Mesenchymal stem cell (in vitro differentiated cells and primary cell): ENCODE measurements at regions not wholly inside any gene's neighbourhood (a gene's known extent, or its start where the extent isn't known, plus 50 kb on each side); places are given as distances from the start of the nearest gene placed in this dataset.

ENCODE experiments used
- DNase-seq: peaks from one replicate; pipeline ENCODE4 v3.0.0-alpha.2; 2013
- H2AFZ ChIP-seq: one replicate; pipeline ENCODE4 v1.6.1; 2013; ENCODE audit warnings: low read depth, mild to moderate bottlenecking, control low read depth, inconsistent platforms, low read length, moderate library complexity
- H2AK5ac ChIP-seq: 2 replicates; pipeline ENCODE4 v1.6.1; 2013; ENCODE audit warnings: low read length, moderate library complexity, mild to moderate bottlenecking, inconsistent platforms; ENCODE audit not compliant: severe bottlenecking
- H2BK120ac ChIP-seq: one replicate; pipeline ENCODE4 v1.6.1; 2013; ENCODE audit warnings: low read depth, mild to moderate bottlenecking, inconsistent platforms, low read length, moderate library complexity
- H2BK12ac ChIP-seq, 2 experiments: one replicate each; pipeline ENCODE4 v1.6.1; 2013; ENCODE audit warnings: inconsistent platforms in 2 of 2, low read length in 2 of 2, mild to moderate bottlenecking in 2 of 2, moderate library complexity in 2 of 2, control low read depth in 1 of 2
- H2BK15ac ChIP-seq: one replicate; pipeline ENCODE4 v1.6.1; 2013; ENCODE audit warnings: mild to moderate bottlenecking, low read depth, inconsistent platforms; ENCODE audit not compliant: poor library complexity, severe bottlenecking
- H2BK5ac ChIP-seq: 2 replicates; pipeline ENCODE4 v1.6.1; 2013; ENCODE audit warnings: low read depth, mild to moderate bottlenecking, low read length, control low read depth, inconsistent platforms; ENCODE audit not compliant: poor library complexity, severe bottlenecking
- H3K14ac ChIP-seq, 2 experiments: one replicate each; pipeline ENCODE4 v1.6.1; 2013; ENCODE audit warnings: inconsistent platforms in 2 of 2, low read length in 2 of 2, control low read depth in 1 of 2, mild to moderate bottlenecking in 1 of 2, moderate library complexity in 1 of 2
- H3K18ac ChIP-seq, 2 experiments: one replicate each; pipeline ENCODE4 v1.6.1; 2013; ENCODE audit warnings: inconsistent platforms in 2 of 2, low read length in 2 of 2, control low read depth in 1 of 2, low read depth in 1 of 2, mild to moderate bottlenecking in 1 of 2
- H3K23ac ChIP-seq, 2 experiments: one replicate each; pipeline ENCODE4 v1.6.1; 2013; ENCODE audit warnings: inconsistent platforms in 2 of 2, low read length in 2 of 2, mild to moderate bottlenecking in 2 of 2, moderate library complexity in 2 of 2, control low read depth in 1 of 2
- H3K27ac ChIP-seq: 2 replicates; pipeline ENCODE4 v1.5.1; 2013; ENCODE audit warnings: mild to moderate bottlenecking, moderate library complexity, low read length, control low read depth, inconsistent platforms; ENCODE audit not compliant: poor library complexity, severe bottlenecking
- H3K27me3 ChIP-seq, 2 experiments: 2 replicates each; pipeline versions ENCODE4 v1.6.1 to v1.7.0; 2013; ENCODE audit warnings: low read length in 2 of 2, mild to moderate bottlenecking in 2 of 2, moderate library complexity in 2 of 2, control low read depth in 1 of 2, inconsistent platforms in 1 of 2; ENCODE audit not compliant: control insufficient read depth in 1 of 2, insufficient read depth in 1 of 2
- H3K36me3 ChIP-seq, 2 experiments: 2 replicates each; pipeline versions ENCODE4 v1.6.1 to v1.7.0; 2013; ENCODE audit warnings: low read length in 2 of 2, control low read depth in 1 of 2, inconsistent platforms in 1 of 2, low read depth in 1 of 2, mild to moderate bottlenecking in 1 of 2; ENCODE audit not compliant: insufficient read depth in 2 of 2, control insufficient read depth in 1 of 2
- H3K4ac ChIP-seq, 2 experiments: one replicate each; pipeline ENCODE4 v1.6.1; 2013; ENCODE audit warnings: inconsistent platforms in 2 of 2, low read length in 2 of 2, mild to moderate bottlenecking in 2 of 2, moderate library complexity in 2 of 2, control low read depth in 1 of 2, low read depth in 1 of 2
- H3K4me1 ChIP-seq: 2 replicates; pipeline ENCODE4 v1.6.1; 2013; ENCODE audit warnings: low read depth, low read length, control low read depth; ENCODE audit not compliant: control insufficient read depth, insufficient read depth
- H3K4me2 ChIP-seq: 2 replicates; pipeline ENCODE4 v1.6.1; 2013; ENCODE audit warnings: low read length, mild to moderate bottlenecking, inconsistent platforms; ENCODE audit not compliant: poor library complexity, severe bottlenecking
- H3K4me3 ChIP-seq, 2 experiments: 2 replicates each; pipeline versions ENCODE4 v1.5.1 to v1.7.0; 2013; ENCODE audit warnings: low read length in 2 of 2, mild to moderate bottlenecking in 2 of 2, control low read depth in 1 of 2, low read depth in 1 of 2; ENCODE audit not compliant: insufficient read depth in 1 of 2
- H3K79me1 ChIP-seq: replicated peaks from 2 replicates; pipeline ENCODE4 v1.6.1; 2013; ENCODE audit warnings: mild to moderate bottlenecking, control low read depth, low read length, inconsistent platforms; ENCODE audit not compliant: poor library complexity, severe bottlenecking
- H3K9ac ChIP-seq: 2 replicates; pipeline ENCODE4 v1.7.0; 2013; ENCODE audit warnings: mild to moderate bottlenecking, low read length, moderate library complexity
- H3K9me3 ChIP-seq: 2 replicates; pipeline ENCODE4 v1.7.0; 2013; ENCODE audit warnings: mild to moderate bottlenecking, low read length; ENCODE audit not compliant: control insufficient read depth
- H4K8ac ChIP-seq: one replicate; pipeline ENCODE4 v1.6.1; 2013; ENCODE audit warnings: inconsistent platforms, mild to moderate bottlenecking, low read length, moderate library complexity
- H4K91ac ChIP-seq: one replicate; pipeline ENCODE4 v1.6.1; 2013; ENCODE audit warnings: mild to moderate bottlenecking, low read length, inconsistent platforms
- WGBS: methylation state at CpG from one replicate; pipeline ENCODE4 v1.1.7; 2013; ENCODE audit warnings: mixed read lengths; 5-methylcytosine and 5-hydroxymethylcytosine counted together

DNA sequence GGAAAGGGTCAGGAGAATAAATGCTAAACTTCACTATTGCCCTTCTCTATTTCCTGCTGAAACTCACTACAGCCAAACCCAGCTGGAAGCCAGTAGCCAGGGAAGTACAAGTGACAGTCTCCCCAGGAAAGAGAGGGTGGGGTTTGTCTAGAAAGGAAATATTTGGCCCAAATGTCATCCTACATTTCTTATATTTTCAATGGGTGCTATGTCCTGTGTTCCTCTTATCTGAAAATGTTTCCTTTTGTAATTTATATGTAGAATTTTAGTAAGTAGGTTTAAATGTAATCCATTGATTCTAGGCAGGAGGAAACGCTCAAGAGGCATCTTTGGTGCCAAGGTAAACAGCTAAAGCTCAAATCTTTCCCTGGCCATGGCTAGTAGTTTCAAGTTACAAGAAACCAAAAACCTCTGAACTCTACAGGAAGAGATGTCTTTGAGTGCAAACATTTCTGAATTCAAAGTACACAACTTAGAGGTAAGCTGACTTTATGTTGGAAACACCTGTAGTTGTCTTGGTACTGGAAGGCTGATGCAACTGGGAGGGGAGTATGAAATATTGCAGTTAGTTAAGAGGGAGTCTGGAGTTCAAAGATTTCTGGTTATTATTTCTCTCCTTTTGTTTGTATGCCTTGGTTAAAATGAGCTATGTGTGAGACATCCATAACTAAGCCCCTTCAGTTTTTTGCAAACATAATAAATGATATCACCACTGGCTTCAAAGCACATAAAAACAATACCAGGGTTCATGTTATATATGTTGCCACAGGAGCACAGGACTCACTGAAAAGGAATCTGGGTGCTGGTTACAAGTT, 356.1 kb upstream of the ZC3H15 start:
- WGBS, result 100% methylated on average over 1 of the region's 1 CpG

DNA sequence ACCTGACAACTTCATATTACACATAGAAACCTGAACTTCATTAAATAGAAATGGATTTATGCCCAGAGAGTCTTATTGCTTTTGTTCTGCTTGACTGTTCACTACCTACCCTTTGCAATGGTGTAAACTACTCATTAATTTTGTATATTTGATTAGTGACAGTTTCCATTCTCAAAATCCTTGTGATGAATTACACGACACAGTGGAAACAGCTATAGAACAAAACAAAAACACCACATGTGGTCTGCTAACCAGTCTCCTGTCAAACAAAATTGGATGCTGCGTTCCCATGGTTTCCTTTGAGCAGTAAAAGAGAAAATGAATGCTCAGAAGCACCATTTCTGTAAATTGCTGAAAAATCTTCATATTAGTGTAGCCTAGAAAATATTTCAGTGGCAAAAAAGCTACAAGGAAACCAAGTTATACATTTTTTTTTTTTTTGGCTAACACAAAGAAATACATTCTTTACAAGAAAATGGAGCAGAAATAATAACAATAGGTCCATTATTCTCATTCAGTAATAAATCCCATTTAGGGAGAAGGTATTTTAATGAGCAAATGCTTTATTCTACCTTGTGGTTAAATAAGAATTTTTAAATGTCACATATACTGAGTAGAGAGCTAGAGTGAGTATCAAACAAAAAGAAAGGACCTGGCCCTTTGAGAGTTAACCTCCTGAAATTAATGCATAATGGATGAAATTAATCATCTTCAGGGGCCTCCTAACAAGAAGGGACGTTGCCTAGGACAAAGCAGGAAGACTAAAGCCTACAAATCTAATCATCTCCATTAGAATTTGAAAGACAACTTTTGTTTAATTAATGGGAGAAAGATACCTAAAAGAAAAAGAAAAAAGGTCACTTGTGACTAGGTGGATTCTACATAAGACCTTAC, 355.1 kb upstream of the ZC3H15 start:
- no peaks in the 10 kb centered on the region for H3K36me3 ChIP-seq
- no peak overlapping the region for H2AFZ ChIP-seq
- H3K4me2 ChIP-seq, result no peak overlapping the region
- H2BK12ac ChIP-seq, result no peak overlapping the region
- no peak overlapping the region for H2BK120ac ChIP-seq
- H4K91ac ChIP-seq, result no peak overlapping the region
- no peak overlapping the region for H2BK5ac ChIP-seq
- H3K18ac ChIP-seq, result no peak overlapping the region
- no peak for DNase-seq
- H3K9ac ChIP-seq, result no peak overlapping the region
- no peak overlapping the region for H3K23ac ChIP-seq
- no peak overlapping the region for H3K4me3 ChIP-seq
- H3K27me3 ChIP-seq, result no peaks in the 10 kb centered on the region
- peaks cover 4% of the 10 kb centered on the region for H3K4me1 ChIP-seq
- H2BK15ac ChIP-seq, result no peak overlapping the region
- H3K14ac ChIP-seq, result no peak overlapping the region
- no peak overlapping the region for H2AK5ac ChIP-seq
- no peak overlapping the region for H3K4ac ChIP-seq
- no peak overlapping the region for H3K27ac ChIP-seq
- H3K79me1 ChIP-seq, result no peaks in the 10 kb centered on the region
- no peak overlapping the region for H4K8ac ChIP-seq
- no peaks in the 10 kb centered on the region for H3K9me3 ChIP-seq
- 79% methylated on average over 2 of the region's 3 CpGs for WGBS

More for the DNA sequence above, 356.1 kb upstream of the ZC3H15 start:
- no peak for DNase-seq
- Histone ChIP-seq H3K4me2 (peak overlapping the region; percentile 7), H3K14ac (no peak overlapping the region), H3K18ac (no peak overlapping the region), H3K27me3 (no peaks in the 10 kb centered on the region), H2AK5ac (peak overlapping the region; percentile 39), H3K4me3 (no peak overlapping the region), H2BK15ac (no peak overlapping the region), H3K4ac (no peak overlapping the region), H3K9ac (no peak overlapping the region), H3K36me3 (no peaks in the 10 kb centered on the region), H3K9me3 (no peaks in the 10 kb centered on the region), H3K4me1 (peaks cover 4% of the 10 kb centered on the region), H3K27ac (peak overlapping the region; percentile 58), H2BK5ac (no peak overlapping the region), H3K23ac (no peak overlapping the region), H3K79me1 (no peaks in the 10 kb centered on the region), H2BK120ac (no peak overlapping the region), H2AFZ (no peak overlapping the region), H4K91ac (no peak overlapping the region), H4K8ac (no peak overlapping the region), H2BK12ac (no peak overlapping the region)

DNA sequence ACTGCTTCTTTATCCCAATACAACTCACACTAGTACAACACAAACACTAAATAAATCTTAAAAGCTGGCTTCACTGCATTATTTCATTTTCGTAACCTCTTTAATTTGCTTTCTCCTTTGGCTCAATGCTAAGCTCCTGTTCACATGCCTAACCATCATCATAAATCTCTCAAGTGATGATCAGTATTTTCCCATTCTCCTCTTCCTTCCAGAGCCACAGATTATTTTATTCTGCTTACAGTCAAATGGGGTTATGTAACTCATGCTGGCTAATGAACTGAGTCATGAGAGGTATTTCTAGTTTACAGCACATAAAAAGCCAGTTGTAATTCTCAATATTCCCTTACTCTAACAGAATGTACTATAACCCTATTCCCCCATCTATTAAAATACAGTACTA, 350.4 kb upstream of the ZC3H15 start:
- no peak overlapping the region for H2BK120ac ChIP-seq
- H3K27me3 ChIP-seq, result no peaks in the 10 kb centered on the region
- no peak overlapping the region for H3K4ac ChIP-seq
- no peak overlapping the region for H3K9ac ChIP-seq
- DNase-seq, result peak; percentile 8
- H3K4me3 ChIP-seq, result no peak overlapping the region
- H3K79me1 ChIP-seq, result no peaks in the 10 kb centered on the region
- no peaks in the 10 kb centered on the region for H3K36me3 ChIP-seq
- H3K4me1 ChIP-seq, result no peaks in the 10 kb centered on the region
- no peak overlapping the region for H3K18ac ChIP-seq
- H2BK12ac ChIP-seq, result no peak overlapping the region
- H2AFZ ChIP-seq, result no peak overlapping the region
- H2BK5ac ChIP-seq, result no peak overlapping the region
- no peak overlapping the region for H4K91ac ChIP-seq
- H3K9me3 ChIP-seq, result no peaks in the 10 kb centered on the region
- H3K23ac ChIP-seq, result no peak overlapping the region
- H2BK15ac ChIP-seq, result no peak overlapping the region
- no peak overlapping the region for H4K8ac ChIP-seq
- H2AK5ac ChIP-seq, result no peak overlapping the region
- 89% methylated on average over 1 of the region's 1 CpG for WGBS
- no peak overlapping the region for H3K4me2 ChIP-seq
- no peak overlapping the region for H3K14ac ChIP-seq
- H3K27ac ChIP-seq, result no peak overlapping the region

DNA sequence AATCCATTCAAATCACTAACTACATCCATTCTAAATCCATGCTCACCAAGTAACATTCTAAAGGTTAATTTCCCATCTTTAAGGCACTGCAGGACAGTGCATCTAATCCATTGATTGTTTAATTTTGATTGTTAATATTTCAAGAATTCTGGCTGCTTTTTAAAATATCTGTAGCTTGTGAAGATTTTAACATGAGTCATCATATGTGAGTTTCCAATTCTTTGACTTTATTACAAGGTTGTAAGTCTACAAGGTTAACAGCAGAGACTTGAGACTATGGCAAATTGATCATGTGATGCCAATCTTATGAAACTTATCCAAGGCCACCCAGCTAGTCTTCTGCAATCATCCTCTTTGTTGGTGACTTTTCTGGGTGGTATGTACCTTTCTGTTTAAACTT, 349.2 kb upstream of the ZC3H15 start:
- Histone ChIP-seq H2BK120ac (no peak overlapping the region), H3K79me1 (no peaks in the 10 kb centered on the region), H3K4me1 (no peaks in the 10 kb centered on the region), H3K4ac (no peak overlapping the region), H2AK5ac (no peak overlapping the region), H3K18ac (no peak overlapping the region), H3K9me3 (no peaks in the 10 kb centered on the region), H3K27me3 (no peaks in the 10 kb centered on the region), H3K14ac (no peak overlapping the region), H2BK15ac (no peak overlapping the region), H3K23ac (no peak overlapping the region), H2AFZ (no peak overlapping the region), H3K9ac (no peak overlapping the region), H2BK12ac (no peak overlapping the region), H3K4me2 (no peak overlapping the region), H2BK5ac (no peak overlapping the region), H3K27ac (no peak overlapping the region), H4K8ac (no peak overlapping the region), H3K36me3 (no peaks in the 10 kb centered on the region), H4K91ac (no peak overlapping the region), H3K4me3 (no peak overlapping the region)
- DNase-seq, result no peak
